DMS114 treated with DMSO at 0.1 percent for 48 hours (cell line): ENCODE measurements at regions not wholly inside any gene's neighbourhood (a gene's known extent, or its start where the extent isn't known, plus 50 kb on each side); places are given as distances from the start of the nearest gene placed in this dataset.

ENCODE experiments used
- DNase-seq: peaks from one replicate; lab custom pipeline; 2025; ENCODE audit not compliant: unreplicated experiment; lab: John Stamatoyannopoulos, UW

- DNase-seq: no peak
Measured at GRCh38 chrX:36436361-36436760, 516.8 kb downstream of the CFAP47 start.

GRCh38 chrX:36443007-36443406, 523.5 kb downstream of the CFAP47 start:
- no peak for DNase-seq

GRCh38 chrX:36445566-36445965, 526.0 kb downstream of the CFAP47 start:
- no peak for DNase-seq

GRCh38 chrX:36462142-36462541, 542.6 kb downstream of the CFAP47 start:
- no peak for DNase-seq

GRCh38 chrX:36480441-36480990, 527.6 kb upstream of the FAM47C start:
- no peak for DNase-seq

- DNase-seq: no peak
Measured at GRCh38 chrX:36501169-36501702, 506.9 kb upstream of the FAM47C start.

- DNase-seq: no peak
Measured at GRCh38 chrX:36504625-36505024, 503.5 kb upstream of the FAM47C start.

GRCh38 chrX:36508042-36508441, 500.1 kb upstream of the FAM47C start:
- DNase-seq: no peak

- no peak for DNase-seq
Measured at GRCh38 chrX:36510736-36511135, 497.4 kb upstream of the FAM47C start.

GRCh38 chrX:36528661-36529060, 479.5 kb upstream of the FAM47C start:
- no peak for DNase-seq

- no peak for DNase-seq
Measured at GRCh38 chrX:36534900-36535299, 473.3 kb upstream of the FAM47C start.

GRCh38 chrX:36543499-36543898, 464.7 kb upstream of the FAM47C start:
- DNase-seq: no peak

- no peak for DNase-seq
Measured at GRCh38 chrX:36562986-36563385, 445.2 kb upstream of the FAM47C start.

- DNase-seq: no peak
Measured at GRCh38 chrX:36568946-36569345, 439.2 kb upstream of the FAM47C start.

- DNase-seq: no peak
Measured at GRCh38 chrX:36573720-36574119, 434.4 kb upstream of the FAM47C start.

- DNase-seq: no peak
Measured at GRCh38 chrX:36575670-36576069, 432.5 kb upstream of the FAM47C start.

GRCh38 chrX:36577006-36577405, 431.2 kb upstream of the FAM47C start:
- no peak for DNase-seq

GRCh38 chrX:36581030-36581429, 427.1 kb upstream of the FAM47C start:
- no peak for DNase-seq

GRCh38 chrX:36583674-36584073, 424.5 kb upstream of the FAM47C start:
- DNase-seq: no peak

- no peak for DNase-seq
Measured at GRCh38 chrX:36609616-36610585, 398.3 kb upstream of the FAM47C start.

GRCh38 chrX:36626898-36627297, 381.3 kb upstream of the FAM47C start:
- DNase-seq: no peak

- no peak for DNase-seq
Measured at GRCh38 chrX:36640232-36640631, 367.9 kb upstream of the FAM47C start.
